ENCODE measurements at regions not wholly inside any gene's neighbourhood (a gene's known extent, or its start where the extent isn't known, plus 50 kb on each side); places are given as distances from the start of the nearest gene placed in this dataset.

DNA sequence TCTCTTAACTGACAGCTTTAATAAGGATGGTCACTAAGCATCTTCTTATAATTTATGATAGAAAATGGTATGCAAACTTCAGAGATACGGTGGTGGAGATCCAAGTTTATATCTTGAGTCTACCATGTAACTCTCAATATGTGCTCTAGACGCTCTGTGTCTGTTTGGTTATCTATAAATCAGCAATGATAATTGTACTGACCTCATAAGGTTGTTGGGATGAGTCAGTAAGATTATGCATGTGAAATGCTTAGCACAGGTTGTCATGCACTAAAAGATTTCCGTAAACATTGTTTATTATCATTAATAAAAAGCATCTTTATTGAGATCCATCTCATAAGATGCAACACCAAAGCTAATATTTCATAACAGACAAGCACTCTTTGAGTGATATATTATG is 1094.9 kb upstream of the EEF2KMT start:
- TF ChIP-seq, protein P1, sequence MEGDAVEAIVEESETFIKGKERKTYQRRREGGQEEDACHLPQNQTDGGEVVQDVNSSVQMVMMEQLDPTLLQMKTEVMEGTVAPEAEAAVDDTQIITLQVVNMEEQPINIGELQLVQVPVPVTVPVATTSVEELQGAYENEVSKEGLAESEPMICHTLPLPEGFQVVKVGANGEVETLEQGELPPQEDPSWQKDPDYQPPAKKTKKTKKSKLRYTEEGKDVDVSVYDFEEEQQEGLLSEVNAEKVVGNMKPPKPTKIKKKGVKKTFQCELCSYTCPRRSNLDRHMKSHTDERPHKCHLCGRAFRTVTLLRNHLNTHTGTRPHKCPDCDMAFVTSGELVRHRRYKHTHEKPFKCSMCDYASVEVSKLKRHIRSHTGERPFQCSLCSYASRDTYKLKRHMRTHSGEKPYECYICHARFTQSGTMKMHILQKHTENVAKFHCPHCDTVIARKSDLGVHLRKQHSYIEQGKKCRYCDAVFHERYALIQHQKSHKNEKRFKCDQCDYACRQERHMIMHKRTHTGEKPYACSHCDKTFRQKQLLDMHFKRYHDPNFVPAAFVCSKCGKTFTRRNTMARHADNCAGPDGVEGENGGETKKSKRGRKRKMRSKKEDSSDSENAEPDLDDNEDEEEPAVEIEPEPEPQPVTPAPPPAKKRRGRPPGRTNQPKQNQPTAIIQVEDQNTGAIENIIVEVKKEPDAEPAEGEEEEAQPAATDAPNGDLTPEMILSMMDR (IDR thresholded peaks at IDR 0.05; ENCODE audit: low read depth, low read length), result no peak
- H3K4me3 ChIP-seq (ENCODE audit: low read depth, low read length), result no peak overlapping the region

DNA sequence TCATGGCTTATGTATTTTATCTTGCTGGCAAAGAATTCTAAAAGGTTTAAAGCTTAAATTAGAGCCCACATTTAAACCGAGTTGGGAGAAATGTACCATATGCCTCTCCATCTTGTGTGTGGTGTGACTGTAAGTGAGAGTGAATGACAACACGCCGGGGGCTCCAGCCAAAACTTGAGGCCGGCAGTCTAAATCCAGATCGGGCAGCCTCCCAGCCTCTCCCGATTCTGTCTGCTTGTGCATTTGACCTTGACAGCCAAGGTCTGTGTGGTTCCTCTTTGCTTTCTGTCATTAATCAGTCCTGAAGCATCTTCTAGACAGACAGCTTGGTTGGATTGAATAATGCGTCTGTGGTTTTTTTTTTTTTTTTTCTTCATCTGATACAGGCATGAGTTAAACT is 1093.2 kb upstream of the EEF2KMT start:
- no peak overlapping the region for H3K4me3 ChIP-seq (ENCODE audit: low read depth, low read length)
- TF ChIP-seq, protein P1 (IDR thresholded peaks at IDR 0.05; ENCODE audit: low read depth, low read length), result no peak

DNA sequence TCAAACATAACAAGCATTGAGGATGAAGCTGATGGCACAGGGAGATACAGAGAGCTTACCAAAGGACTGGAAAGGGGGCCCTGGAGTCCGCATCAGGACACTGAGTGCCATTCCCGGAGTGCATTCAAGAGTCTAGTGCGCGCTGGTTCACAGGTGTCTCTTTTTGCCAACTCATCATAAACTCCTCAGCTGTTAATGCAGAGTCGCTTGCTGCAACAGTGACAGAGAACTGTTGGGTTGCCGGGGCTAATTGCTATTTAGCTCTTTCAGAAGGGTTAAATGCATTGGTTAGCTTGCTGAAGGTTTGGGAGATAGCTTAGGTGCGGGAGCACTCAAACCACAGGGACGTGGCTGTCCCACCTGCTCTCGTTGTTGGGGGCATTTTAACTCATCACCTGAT is 1091.6 kb upstream of the EEF2KMT start:
- TF ChIP-seq, protein P1 (IDR thresholded peaks at IDR 0.05; ENCODE audit: low read depth, low read length), result no peak
- H3K4me3 ChIP-seq (ENCODE audit: low read depth, low read length), result no peak overlapping the region

DNA sequence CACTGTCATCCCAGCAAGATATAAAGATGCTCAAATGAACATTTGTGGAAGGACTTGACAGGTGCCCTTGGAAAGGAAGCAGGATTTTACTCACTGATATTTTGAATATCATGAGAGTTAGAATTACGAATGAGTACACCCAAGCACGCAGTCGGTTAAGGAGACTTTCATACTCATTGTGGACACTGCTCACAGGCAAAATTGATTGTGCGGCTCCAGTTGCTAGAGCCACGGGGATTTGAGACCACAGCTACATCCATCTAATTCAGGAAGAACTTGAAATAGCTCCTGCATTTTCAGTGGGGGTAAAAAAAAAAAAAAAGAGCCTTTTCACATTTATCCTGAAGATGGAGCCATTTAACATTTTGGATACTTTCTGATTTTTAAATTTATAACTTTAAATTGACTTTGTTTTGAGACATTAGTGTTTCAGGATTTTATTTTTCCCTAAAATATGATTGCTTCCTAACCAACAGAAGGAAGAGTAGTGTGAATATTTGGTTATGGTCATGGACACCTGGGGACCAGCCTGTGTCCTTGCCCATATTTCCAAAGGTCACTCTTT is 1080.1 kb upstream of the EEF2KMT start:
- TF ChIP-seq, protein P1 (IDR thresholded peaks at IDR 0.05; ENCODE audit: low read depth, low read length), result no peak
- no peak overlapping the region for H3K4me3 ChIP-seq (ENCODE audit: low read depth, low read length)

DNA sequence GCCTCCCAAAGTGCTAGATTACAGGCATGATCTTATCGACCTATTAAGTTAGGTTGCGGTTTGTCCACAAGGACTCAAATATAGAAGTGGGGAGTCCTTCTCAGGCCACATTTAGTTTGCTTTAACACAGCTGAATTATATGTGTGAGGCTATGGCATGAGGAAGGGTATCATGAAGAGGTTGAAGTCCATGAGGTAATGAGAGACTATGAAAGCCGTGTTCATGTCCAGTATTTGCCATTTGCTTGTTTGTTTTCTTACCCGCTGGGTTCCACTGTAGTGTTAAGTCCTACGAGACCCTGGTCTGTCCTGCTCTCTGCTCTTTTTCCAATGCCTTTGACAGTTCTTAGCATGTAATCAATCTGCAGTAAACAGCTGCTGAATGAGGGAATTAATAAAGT is 1072.4 kb upstream of the EEF2KMT start:
- no peak overlapping the region for H3K4me3 ChIP-seq (ENCODE audit: low read depth, low read length)
- TF ChIP-seq, protein P1 (IDR thresholded peaks at IDR 0.05; ENCODE audit: low read depth, low read length), result no peak

DNA sequence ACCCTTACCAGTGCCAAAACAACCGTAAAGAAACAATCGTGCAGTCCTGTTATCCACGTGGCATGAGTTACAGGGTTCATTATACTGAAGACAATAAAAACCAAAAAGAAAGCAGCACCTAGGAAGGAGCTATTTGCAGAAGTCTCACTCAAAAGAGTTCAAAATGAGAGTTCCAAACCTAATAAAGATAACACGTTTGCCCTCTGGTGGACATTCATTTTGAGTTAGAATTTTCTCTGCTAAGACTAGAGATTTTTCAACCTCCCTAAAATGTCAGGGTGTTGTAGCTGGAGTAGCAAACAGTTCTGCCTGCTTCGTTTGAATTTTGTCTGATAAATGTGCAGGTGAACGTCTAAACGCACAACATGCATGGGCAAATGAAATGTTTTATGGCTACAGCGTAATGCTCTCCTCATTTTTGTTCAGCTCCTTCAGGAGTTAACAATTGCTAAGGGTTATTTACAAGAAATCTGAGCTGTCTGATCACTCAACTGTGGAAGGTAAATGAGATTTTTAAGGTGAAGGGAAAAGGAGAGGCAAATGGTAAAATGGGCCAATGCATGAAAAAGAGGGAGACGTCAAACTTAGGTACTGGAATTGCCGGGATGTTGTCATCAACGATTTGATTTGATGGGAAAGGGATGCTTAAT is 1067.9 kb upstream of the EEF2KMT start:
- TF ChIP-seq, protein P1 (IDR thresholded peaks at IDR 0.05; ENCODE audit: low read depth, low read length), result no peak
- no peak overlapping the region for H3K4me3 ChIP-seq (ENCODE audit: low read depth, low read length)

DNA sequence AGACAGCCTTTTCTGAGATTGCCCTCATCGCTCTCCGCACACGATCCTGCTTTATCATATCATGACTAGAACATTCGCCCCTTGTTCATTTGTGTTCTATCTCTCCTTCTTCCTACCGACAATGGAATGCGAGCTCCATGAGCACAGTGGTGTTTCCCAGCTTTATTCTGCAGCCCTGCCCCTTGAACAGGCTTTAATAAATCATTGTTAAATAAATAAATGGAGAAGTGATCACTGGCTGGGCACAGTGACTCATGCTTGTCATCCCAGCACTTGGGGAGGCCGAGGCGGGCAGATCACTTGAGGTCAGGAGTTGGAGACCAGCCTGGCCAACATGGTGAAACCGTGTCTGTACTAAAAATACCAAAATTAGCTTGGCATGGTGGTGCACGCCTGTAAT is 1063.3 kb upstream of the EEF2KMT start:
- TF ChIP-seq, protein P1 (IDR thresholded peaks at IDR 0.05; ENCODE audit: low read depth, low read length), result no peak
- no peak overlapping the region for H3K4me3 ChIP-seq (ENCODE audit: low read depth, low read length)

Measured in WI38 (cell line).